Esophagus muscularis mucosa (tissue), 3 donors: ENCODE measurements at regions not wholly inside any gene's neighbourhood (a gene's known extent, or its start where the extent isn't known, plus 50 kb on each side); places are given as distances from the start of the nearest gene placed in this dataset.

Experiments used
- CTCF ChIP-seq, 3 experiments: fragments of 200-600 bp in 2 of 3; fragments of 450-650 bp in 1 of 3; sonication (generic) in 2 of 3; IDR thresholded peaks; one replicate each; pipeline ENCODE4 v1.5.1; 2017 to 2019; ENCODE audit warnings: antibody characterized with exemption in 3 of 3, mild to moderate bottlenecking in 2 of 3, moderate library complexity in 1 of 3
- EP300 ChIP-seq: sonication (generic); formaldehyde crosslinking; IDR thresholded peaks from one replicate; pipeline ENCODE4 v1.6.1; 2017; ENCODE audit warnings: antibody characterized with exemption

DNA sequence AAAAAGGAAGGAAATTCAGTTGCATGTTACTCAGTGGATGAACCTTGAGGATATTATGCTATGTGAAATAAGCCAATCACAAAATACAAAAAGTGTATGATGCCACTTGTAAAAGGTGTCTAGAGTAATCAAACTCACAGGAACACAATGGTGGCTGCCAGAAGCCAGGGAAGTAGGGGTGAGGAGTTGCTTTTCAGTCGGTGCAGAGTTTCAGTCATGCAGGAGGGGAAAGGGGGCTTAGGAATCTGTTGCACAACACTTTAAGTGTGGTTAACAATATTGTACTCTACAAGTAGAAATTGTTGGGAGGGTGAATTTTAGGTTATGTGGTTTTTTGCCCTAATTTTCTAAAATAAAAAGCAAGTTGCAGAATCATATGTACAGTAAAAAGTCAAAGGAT lies 184.2 kb upstream of the RAB4A start:
- TF ChIP-seq EP300 (no peak), CTCF (IDR thresholded peaks at IDR 0.05) (no peak)
